HG02884 (cell line): ENCODE measurements at regions not wholly inside any gene's neighbourhood (a gene's known extent, or its start where the extent isn't known, plus 50 kb on each side); places are given as distances from the start of the nearest gene placed in this dataset.

Source experiments
- ATAC-seq: cut with Tn5 transposase; IDR thresholded peaks from one replicate; pipeline ENCODE4 v1.9.1; 2021; ENCODE audit warnings: mild to moderate bottlenecking, moderate library complexity; ENCODE audit not compliant: unreplicated experiment

GRCh38 chr2:121895723-121896571 is 140.5 kb downstream of the TSN start:
- ATAC-seq: no peak

DNA sequence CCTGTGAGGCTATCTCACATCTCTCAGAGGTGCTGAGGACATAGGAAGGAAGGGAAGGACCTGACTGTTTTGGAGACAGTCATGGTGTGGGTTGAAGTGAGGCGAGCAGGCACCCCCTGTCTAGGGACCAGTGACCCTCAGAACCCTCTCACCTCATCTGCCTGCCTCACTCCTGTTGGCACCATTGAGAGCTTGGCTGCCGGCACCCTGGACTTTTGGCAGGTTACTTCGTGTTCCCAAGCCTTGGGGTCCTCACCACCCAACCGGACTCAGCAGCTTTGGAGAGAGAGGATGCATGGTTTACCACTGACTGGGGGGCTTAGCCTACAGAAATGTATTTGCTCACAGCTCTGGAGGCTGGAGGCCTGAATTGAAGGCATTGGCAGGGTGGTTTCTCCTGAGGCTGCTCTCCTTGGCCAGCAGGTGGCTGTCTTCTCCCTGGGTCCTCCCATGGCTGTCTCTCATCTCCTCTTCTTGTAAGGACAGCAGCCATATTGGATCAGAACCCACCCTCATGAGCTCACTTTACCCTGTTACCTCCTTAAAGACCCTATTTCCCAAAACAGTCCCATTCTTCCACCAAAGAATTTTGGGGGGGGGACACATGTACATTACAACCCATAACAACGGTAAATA is 142.0 kb downstream of the TSN start:
- peak; percentile 94 for ATAC-seq

- no peak for ATAC-seq
These were observed 143.0 kb downstream of the TSN start for GRCh38 chr2:121898483-121898882.

- no peak for ATAC-seq
These were observed 144.9 kb downstream of the TSN start for GRCh38 chr2:121900391-121900790.

DNA sequence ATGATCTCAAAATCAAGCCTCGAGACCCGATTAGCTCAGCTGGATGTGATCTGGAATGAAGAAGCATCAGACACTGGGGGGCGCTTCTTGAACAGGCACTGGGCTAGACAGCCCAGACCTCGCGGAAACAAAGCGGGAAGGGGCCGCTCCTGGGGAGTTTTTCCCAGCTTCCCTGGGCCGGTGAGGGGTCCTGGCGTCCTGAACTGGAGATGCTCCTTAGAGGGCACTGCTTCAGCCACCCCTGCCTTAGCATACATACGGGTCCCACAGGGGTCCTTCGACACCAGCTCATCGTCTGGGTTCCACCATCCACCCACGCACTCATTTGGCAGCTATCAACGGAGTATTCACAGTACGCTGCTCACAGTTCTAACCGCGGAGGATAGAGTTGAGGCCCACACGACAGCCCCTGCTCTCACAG is 146.7 kb downstream of the TSN start:
- ATAC-seq: no peak

DNA sequence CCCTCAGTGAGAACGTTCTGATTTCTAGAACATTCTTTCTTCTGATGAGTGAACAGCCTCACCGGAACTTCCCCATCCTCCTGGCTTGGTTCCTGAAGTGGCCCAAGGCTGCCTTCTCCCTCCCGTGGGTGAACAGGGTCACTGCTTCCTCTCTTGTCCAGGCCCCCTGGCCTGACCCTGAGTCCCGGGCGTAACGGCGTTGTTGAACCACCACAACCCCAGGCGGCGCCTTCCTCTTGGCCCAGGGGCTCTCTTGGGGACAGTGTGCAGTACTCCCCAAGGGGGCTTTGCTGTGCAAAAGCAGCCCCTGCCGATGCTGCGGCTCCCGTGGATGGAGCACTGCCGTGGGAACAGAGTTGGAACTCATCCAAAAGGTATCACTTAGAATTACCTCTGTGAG is 147.2 kb downstream of the TSN start:
- ATAC-seq: no peak

DNA sequence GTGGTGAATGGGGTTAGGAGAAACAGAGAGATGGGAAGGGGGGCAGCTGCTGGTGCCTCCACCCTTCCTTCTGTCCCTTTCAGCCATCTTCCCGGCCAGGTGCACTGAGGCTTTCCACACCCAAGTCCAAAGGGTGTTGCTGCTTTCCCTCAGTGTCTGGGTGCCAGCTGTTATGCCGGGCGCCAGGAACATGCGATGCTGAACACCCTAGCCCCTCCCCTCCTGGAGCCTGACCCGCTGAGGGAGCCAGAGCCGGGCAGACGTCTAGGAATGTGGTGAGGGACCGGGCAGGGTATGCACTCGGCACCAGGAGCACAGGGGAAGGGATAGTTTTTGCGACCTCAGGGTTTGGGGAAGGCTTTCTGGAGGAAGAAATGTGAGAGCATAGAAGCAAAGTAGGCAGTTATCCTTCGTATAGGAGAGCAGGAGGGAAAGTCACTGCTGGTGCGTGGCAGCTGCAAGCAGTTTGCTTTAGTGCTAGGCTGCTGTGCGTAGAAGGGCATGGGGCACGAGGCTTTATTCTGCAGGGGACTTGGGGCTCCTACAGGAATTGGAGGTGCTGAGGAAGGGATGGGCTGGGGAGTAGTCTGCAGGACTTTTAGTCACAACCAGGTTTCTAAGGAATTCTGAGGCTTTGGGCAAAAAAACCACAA is 147.7 kb downstream of the TSN start:
- ATAC-seq: no peak

- ATAC-seq: no peak
These were observed 149.2 kb downstream of the TSN start for GRCh38 chr2:121904656-121905055.

DNA sequence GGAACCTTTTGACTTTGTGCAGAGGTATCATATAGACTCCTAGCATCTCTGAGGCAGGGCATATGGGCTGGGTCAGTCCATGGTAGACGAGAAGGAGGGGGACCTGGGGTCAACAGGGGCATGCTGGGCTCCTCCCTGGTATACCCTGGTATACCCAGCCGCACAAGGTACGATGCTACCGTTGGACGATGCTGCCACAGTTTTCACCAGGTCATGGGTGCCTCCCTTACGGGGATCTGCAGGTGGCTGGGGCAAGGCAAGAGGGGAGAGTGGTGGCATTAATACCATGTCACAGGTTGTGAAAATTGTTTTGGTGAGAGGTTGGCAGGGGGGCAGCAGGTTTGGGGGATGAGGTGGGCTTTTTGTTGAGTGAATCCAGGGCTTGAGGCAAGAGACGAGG is 149.8 kb downstream of the TSN start:
- ATAC-seq: no peak

DNA sequence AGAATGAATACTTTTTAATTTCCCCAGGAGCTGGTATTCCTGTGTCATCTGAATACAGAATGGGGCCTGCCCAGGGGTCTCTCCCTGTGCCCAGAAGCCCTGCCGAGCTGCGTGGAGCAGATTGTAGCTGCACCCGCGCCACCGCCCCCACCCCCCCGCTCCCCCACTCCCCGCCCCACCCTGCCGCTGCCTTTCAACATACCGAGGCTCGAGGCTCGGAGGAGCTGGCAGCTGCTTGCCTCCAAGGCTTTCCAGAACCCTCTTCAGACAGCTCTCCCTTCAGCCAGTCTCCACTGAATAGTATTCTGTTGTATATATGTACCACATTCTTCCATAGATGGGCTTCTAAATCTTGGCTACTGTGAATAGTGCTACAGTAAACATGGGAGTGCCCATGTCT is 150.7 kb downstream of the TSN start:
- ATAC-seq: no peak

GRCh38 chr2:121907928-121908327 is 152.5 kb downstream of the TSN start:
- ATAC-seq: no peak

GRCh38 chr2:121910139-121910538 is 154.7 kb downstream of the TSN start:
- no peak for ATAC-seq

- no peak for ATAC-seq
These were observed 155.6 kb downstream of the TSN start for GRCh38 chr2:121911036-121911435.

DNA sequence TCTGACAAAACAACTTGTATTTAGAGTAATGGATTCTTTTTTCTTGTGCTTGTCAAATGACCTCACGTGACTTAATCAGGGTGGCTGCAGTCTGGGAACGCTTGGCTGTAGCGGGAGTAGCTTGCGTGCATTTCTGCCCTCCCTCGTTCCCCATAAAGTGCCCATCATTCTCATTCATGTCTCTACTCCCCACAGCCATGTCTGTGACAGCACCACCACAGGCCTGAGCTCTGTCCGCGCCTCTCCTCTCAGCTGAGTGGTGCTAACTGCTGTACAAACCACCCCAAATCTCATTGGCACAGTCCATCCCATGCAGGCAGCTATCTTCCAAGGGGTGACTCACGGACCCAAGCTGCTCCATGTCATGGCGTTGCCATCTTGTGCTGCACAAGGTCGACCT is 161.7 kb downstream of the TSN start:
- no peak for ATAC-seq

DNA sequence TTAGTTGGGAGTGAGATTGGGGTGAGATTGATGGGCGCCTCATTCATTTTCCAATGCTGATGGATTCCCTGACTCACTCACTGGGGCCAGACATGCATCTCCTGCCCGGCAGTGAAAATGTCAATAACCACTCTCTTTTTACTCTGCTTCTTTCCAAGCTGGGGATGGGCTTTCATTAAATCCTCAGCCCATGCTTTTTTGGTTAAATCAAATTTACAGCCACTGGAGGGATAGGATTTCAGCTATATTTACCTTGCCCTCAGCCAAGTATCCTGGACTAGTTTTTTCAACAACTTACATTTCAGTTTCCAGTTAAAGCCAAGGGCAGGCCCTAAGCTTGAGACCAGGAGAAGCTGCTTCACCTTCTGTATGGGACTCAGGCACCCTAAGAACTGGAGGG is 162.8 kb downstream of the TSN start:
- no peak for ATAC-seq

DNA sequence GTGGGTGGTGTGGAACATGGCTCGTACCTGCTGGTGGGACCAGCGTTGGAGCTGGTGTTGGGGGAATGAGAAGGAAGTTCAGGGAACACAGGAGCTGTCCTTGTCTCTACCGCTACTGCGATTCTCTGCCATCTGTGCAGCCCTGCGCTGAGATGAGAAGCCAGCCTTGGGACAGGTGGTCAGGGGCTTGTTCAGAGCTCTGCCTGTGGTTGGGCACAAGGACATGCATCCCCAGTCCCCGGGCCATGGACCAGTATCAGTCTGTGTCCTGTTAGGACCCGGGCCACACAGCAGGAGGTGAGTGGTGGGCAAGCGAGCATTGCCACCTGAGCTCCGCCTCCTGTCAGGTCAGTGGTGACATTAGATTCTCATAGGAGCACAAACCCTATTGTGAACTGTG is 164.4 kb downstream of the TSN start:
- ATAC-seq: no peak

DNA sequence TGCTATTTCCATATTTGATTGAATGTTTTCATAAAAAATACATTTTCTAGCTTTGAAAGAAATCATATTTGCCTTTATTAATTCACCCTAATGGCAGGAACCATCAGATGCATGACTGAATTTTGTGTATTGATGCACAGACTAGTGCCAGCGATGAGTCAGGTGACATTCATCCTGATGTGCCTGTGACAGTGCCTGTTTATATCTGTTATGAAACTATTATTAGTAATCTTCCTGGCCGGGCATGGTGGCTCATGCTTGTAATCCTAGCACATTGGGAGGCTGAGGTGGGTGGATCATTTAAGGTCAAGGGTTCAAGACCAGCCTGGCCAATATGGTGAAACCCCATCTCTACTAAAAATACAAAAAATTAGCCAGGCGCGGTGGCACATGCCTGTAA is 170.0 kb downstream of the TSN start:
- ATAC-seq: no peak

- no peak for ATAC-seq
These were observed 187.8 kb downstream of the TSN start for GRCh38 chr2:121943285-121943684.

- ATAC-seq: no peak
These were observed 188.8 kb downstream of the TSN start for GRCh38 chr2:121944072-121944831.

- ATAC-seq: no peak
These were observed 192.2 kb downstream of the TSN start for GRCh38 chr2:121947674-121948073.

- ATAC-seq: no peak
These were observed 193.8 kb downstream of the TSN start for GRCh38 chr2:121949271-121949670.
